ENCODE measurements at regions not wholly inside any gene's neighbourhood (a gene's known extent, or its start where the extent isn't known, plus 50 kb on each side); places are given as distances from the start of the nearest gene placed in this dataset.
"Not testable (repeated sequence)": the region's sequence is repeated elsewhere in the genome, so short reads cannot be mapped to it uniquely, and the experiment has no call there.

- Histone ChIP-seq H3K4me3 (ENCODE audit: low read depth, low read length) (no peak overlapping the region), H3K27me3 (ENCODE audit: control insufficient read depth, insufficient read depth, low read length) (no peaks in the 10 kb centered on the region), H3K9me3 (ENCODE audit: control insufficient read depth, insufficient read depth, low read length) (no peaks in the 10 kb centered on the region), H3K27ac (ENCODE audit: low read depth, low read length) (no peak overlapping the region)
- DNase-seq (ENCODE audit: low read depth, low spot score): no peak
- ChIA-PET CTCF (no interaction called here), POLR2A (no interaction called here)
- TF ChIP-seq CTCF (IDR thresholded peaks at IDR 0.05; ENCODE audit: low read depth, low read length): no peak
Observed at GRCh38 chr1:60916906-60917305, 165.5 kb upstream of the NFIA start.

- ChIA-PET CTCF (no interaction called here), POLR2A (no interaction called here)
- no peak for DNase-seq (ENCODE audit: low read depth, low spot score)
- H3K27me3 ChIP-seq (ENCODE audit: control insufficient read depth, insufficient read depth, low read length): no peaks in the 10 kb centered on the region
- H3K4me3 ChIP-seq (ENCODE audit: low read depth, low read length): no peak overlapping the region
- no peak for TF ChIP-seq CTCF (IDR thresholded peaks at IDR 0.05; ENCODE audit: low read depth, low read length)
- H3K9me3 ChIP-seq (ENCODE audit: control insufficient read depth, insufficient read depth, low read length): no peaks in the 10 kb centered on the region
- no peak overlapping the region for H3K27ac ChIP-seq (ENCODE audit: low read depth, low read length)
Observed at GRCh38 chr1:60916199-60916598, 166.2 kb upstream of the NFIA start.

GRCh38 chr1:60915441-60915840 lies 166.9 kb upstream of the NFIA start:
- Histone ChIP-seq H3K4me3 (ENCODE audit: low read depth, low read length) (no peak overlapping the region), H3K9me3 (ENCODE audit: control insufficient read depth, insufficient read depth, low read length) (no peaks in the 10 kb centered on the region), H3K27ac (ENCODE audit: low read depth, low read length) (no peak overlapping the region), H3K27me3 (ENCODE audit: control insufficient read depth, insufficient read depth, low read length) (no peaks in the 10 kb centered on the region)
- POLR2A ChIA-PET: no interaction called here
- no peak for DNase-seq (ENCODE audit: low read depth, low spot score)
- CTCF ChIA-PET: no interaction called here
- TF ChIP-seq CTCF (IDR thresholded peaks at IDR 0.05; ENCODE audit: low read depth, low read length): no peak

GRCh38 chr1:60914982-60915381 lies 167.4 kb upstream of the NFIA start:
- ChIA-PET CTCF (no interaction called here), POLR2A (no interaction called here)
- H3K9me3 ChIP-seq (ENCODE audit: control insufficient read depth, insufficient read depth, low read length): no peaks in the 10 kb centered on the region
- TF ChIP-seq CTCF (IDR thresholded peaks at IDR 0.05; ENCODE audit: low read depth, low read length): no peak
- H3K27ac ChIP-seq (ENCODE audit: low read depth, low read length): no peak overlapping the region
- H3K4me3 ChIP-seq (ENCODE audit: low read depth, low read length): no peak overlapping the region
- no peaks in the 10 kb centered on the region for H3K27me3 ChIP-seq (ENCODE audit: control insufficient read depth, insufficient read depth, low read length)
- DNase-seq (ENCODE audit: low read depth, low spot score): no peak

GRCh38 chr1:60913708-60914107 lies 168.7 kb upstream of the NFIA start:
- H3K27ac ChIP-seq (ENCODE audit: low read depth, low read length); DNase-seq (ENCODE audit: low read depth, low spot score); H3K9me3 ChIP-seq (ENCODE audit: control insufficient read depth, insufficient read depth, low read length); H3K4me3 ChIP-seq (ENCODE audit: low read depth, low read length); H3K27me3 ChIP-seq (ENCODE audit: control insufficient read depth, insufficient read depth, low read length); POLR2A ChIA-PET; CTCF ChIA-PET: not testable (repeated sequence)

GRCh38 chr1:60913039-60913438 lies 169.3 kb upstream of the NFIA start:
- TF ChIP-seq CTCF (IDR thresholded peaks at IDR 0.05; ENCODE audit: low read depth, low read length): no peak
- H3K27me3 ChIP-seq (ENCODE audit: control insufficient read depth, insufficient read depth, low read length): no peaks in the 10 kb centered on the region
- no peak overlapping the region for H3K27ac ChIP-seq (ENCODE audit: low read depth, low read length)
- no peak for DNase-seq (ENCODE audit: low read depth, low spot score)
- ChIA-PET POLR2A (no interaction called here), CTCF (no interaction called here)
- H3K4me3 ChIP-seq (ENCODE audit: low read depth, low read length): no peak overlapping the region
- no peaks in the 10 kb centered on the region for H3K9me3 ChIP-seq (ENCODE audit: control insufficient read depth, insufficient read depth, low read length)
